ENCODE measurements at regions not wholly inside any gene's neighbourhood (a gene's known extent, or its start where the extent isn't known, plus 50 kb on each side); places are given as distances from the start of the nearest gene placed in this dataset.
"Not testable (repeated sequence)": the region's sequence is repeated elsewhere in the genome, so short reads cannot be mapped to it uniquely, and the experiment has no call there.

GRCh38 chr1:120305046-120305445 is 109.8 kb upstream of the NBPF8 start:
- TF ChIP-seq EZH2 (IDR thresholded peaks at IDR 0.05; ENCODE audit: low read length, unreplicated experiment); CTCF (conservative IDR thresholded peaks at IDR 0.05; ENCODE audit: low read depth, low read length); EZH2phosphoT487 (IDR thresholded peaks at IDR 0.05; ENCODE audit: borderline replicate concordance, low read length): not testable (repeated sequence)
